Naive thymus-derived CD4-positive, alpha-beta T cell (primary cell): ENCODE measurements at regions not wholly inside any gene's neighbourhood (a gene's known extent, or its start where the extent isn't known, plus 50 kb on each side); places are given as distances from the start of the nearest gene placed in this dataset.

ENCODE experiments used
- ATAC-seq: fragments of 150-1000 bp; cut with Tn5 transposase; 2 replicates; pipeline ENCODE4 v1.10.0; 2021; ENCODE audit warnings: mild to moderate bottlenecking, moderate library complexity
- CTCF ChIA-PET: fragments of 350-600 bp; sonication (Branson Sonifier 250); formaldehyde crosslinking; loops from one replicate; lab custom pipeline; 2021; ENCODE audit warnings: antibody characterized with exemption; lab: Charles Lee
- POLR2A ChIA-PET: fragments of 350-600 bp; sonication (Branson Sonifier 250); formaldehyde crosslinking; loops from one replicate; lab custom pipeline; 2021; ENCODE audit warnings: antibody characterized with exemption, inconsistent platforms; lab: Charles Lee
- DNase-seq, 9 donors: peaks; one replicate each; pipeline versions ENCODE4 v3.0.0 to v3.0.0-alpha.2; 2020 to 2022; ENCODE audit warnings: mixed read lengths in 1 of 9
- H3K27ac ChIP-seq: one replicate; pipeline ENCODE4 v1.7.0; 2013; ENCODE audit warnings: mild to moderate bottlenecking, low read depth, low read length, moderate library complexity
- H3K27me3 ChIP-seq, 2 donors: one replicate each; pipeline ENCODE4 v1.7.0; 2013; ENCODE audit warnings: low read length in 2 of 2, mild to moderate bottlenecking in 2 of 2, moderate library complexity in 2 of 2; ENCODE audit not compliant: control insufficient read depth in 2 of 2, insufficient read depth in 2 of 2
- H3K36me3 ChIP-seq, 3 experiments: 1 replicate in 2 of 3; 2 replicates in 1 of 3; pipeline ENCODE4 v1.7.0; 2013; ENCODE audit warnings: low read length in 3 of 3, mild to moderate bottlenecking in 3 of 3, moderate library complexity in 1 of 3; ENCODE audit not compliant: insufficient read depth in 3 of 3, control insufficient read depth in 2 of 3
- H3K4me1 ChIP-seq, 2 donors: one replicate each; pipeline ENCODE4 v1.7.0; 2013; ENCODE audit warnings: low read length in 2 of 2, mild to moderate bottlenecking in 2 of 2, moderate library complexity in 1 of 2; ENCODE audit not compliant: control insufficient read depth in 2 of 2, insufficient read depth in 2 of 2
- H3K4me3 ChIP-seq: 2 replicates; pipeline ENCODE4 v1.7.0; 2013; ENCODE audit warnings: mild to moderate bottlenecking, low read length
- H3K9me3 ChIP-seq, 3 experiments: 1 replicate in 2 of 3; 2 replicates in 1 of 3; pipeline ENCODE4 v1.7.0; 2013; ENCODE audit warnings: low read length in 3 of 3; ENCODE audit not compliant: control insufficient read depth in 2 of 3
- H3K27ac Mint-ChIP-seq, 9 donors: one replicate each; pipeline ENCODE4 v1.8.0; 2020 to 2022; ENCODE audit warnings: mixed read lengths in 9 of 9, mild to moderate bottlenecking in 8 of 9, moderate library complexity in 5 of 9, inconsistent platforms in 2 of 9
- H3K27me3 Mint-ChIP-seq, 5 donors: one replicate each; pipeline ENCODE4 v1.8.0; 2021 to 2022; ENCODE audit warnings: mixed read lengths in 5 of 5, mild to moderate bottlenecking in 1 of 5
- H3K36me3 Mint-ChIP-seq, 5 donors: one replicate each; pipeline ENCODE4 v1.8.0; 2020 to 2022; ENCODE audit warnings: mixed read lengths in 5 of 5, mild to moderate bottlenecking in 3 of 5, inconsistent platforms in 1 of 5
- H3K4me1 Mint-ChIP-seq, 7 donors: one replicate each; pipeline ENCODE4 v1.8.0; 2020 to 2022; ENCODE audit warnings: mixed read lengths in 7 of 7, mild to moderate bottlenecking in 3 of 7, inconsistent platforms in 1 of 7
- H3K4me3 Mint-ChIP-seq, 10 donors: one replicate each; pipeline ENCODE4 v1.8.0; 2020 to 2022; ENCODE audit warnings: mild to moderate bottlenecking in 10 of 10, mixed read lengths in 10 of 10, moderate library complexity in 6 of 10, inconsistent platforms in 2 of 10
- H3K9me3 Mint-ChIP-seq, 11 donors: one replicate each; pipeline ENCODE4 v1.8.0; 2020 to 2022; ENCODE audit warnings: mixed read lengths in 11 of 11, mild to moderate bottlenecking in 4 of 11, inconsistent platforms in 1 of 11, moderate library complexity in 1 of 11
- intact Hi-C, 2 donors: fragments of 100-400 bp; cut with micrococcal nuclease; formaldehyde crosslinking; loops; one replicate each; pipeline ENCODE4 v1.15.1; 2023

- no peaks in the 10 kb centered on the region for H3K4me1 Mint-ChIP-seq
- DNase-seq (no peak), ATAC-seq (no peak)
- H3K9me3 Mint-ChIP-seq, result peaks cover 0 to 3% (median 0%) of the 10 kb centered on the region in 11 donors
- H3K36me3 Mint-ChIP-seq, result no peaks in the 10 kb centered on the region
- H3K4me3 Mint-ChIP-seq, result no peak overlapping the region
- ChIA-PET POLR2A (no interaction called here), CTCF (no interaction called here)
- Histone ChIP-seq H3K27me3 (no peaks in the 10 kb centered on the region), H3K36me3 (no peaks in the 10 kb centered on the region), H3K27ac (no peak overlapping the region), H3K4me3 (no peak overlapping the region), H3K9me3 (no peaks in the 10 kb centered on the region), H3K4me1 (no peaks in the 10 kb centered on the region)
- H3K27ac Mint-ChIP-seq, result no peak overlapping the region
- peaks cover 0 to 13% (median 2%) of the 10 kb centered on the region in 5 donors for H3K27me3 Mint-ChIP-seq
- intact Hi-C loops, result no loop called here
These were observed 437.9 kb downstream of the EFNA5 start for GRCh38 chr5:107232788-107233187.

- no peak overlapping the region for H3K4me3 Mint-ChIP-seq
- ChIA-PET CTCF (no interaction called here), POLR2A (no interaction called here)
- no peaks in the 10 kb centered on the region for H3K36me3 ChIP-seq
- H3K36me3 Mint-ChIP-seq, result no peaks in the 10 kb centered on the region
- H3K27ac Mint-ChIP-seq, result no peak overlapping the region
- no peaks in the 10 kb centered on the region for H3K4me1 Mint-ChIP-seq
- H3K27me3 ChIP-seq, result no peaks in the 10 kb centered on the region
- DNase-seq (no peak), ATAC-seq (no peak)
- H3K27me3 Mint-ChIP-seq, result peaks cover 0 to 12% (median 0%) of the 10 kb centered on the region in 5 donors
- intact Hi-C loops, result no loop called here
- H3K4me1 ChIP-seq, result no peaks in the 10 kb centered on the region
- no peak overlapping the region for H3K27ac ChIP-seq
- peaks cover 0 to 3% (median 0%) of the 10 kb centered on the region in 11 donors for H3K9me3 Mint-ChIP-seq
- H3K4me3 ChIP-seq, result no peak overlapping the region
- no peaks in the 10 kb centered on the region for H3K9me3 ChIP-seq
These were observed 438.4 kb downstream of the EFNA5 start for GRCh38 chr5:107232293-107232692.

GRCh38 chr5:107231191-107231590 lies 439.5 kb downstream of the EFNA5 start:
- peaks cover 0 to 16% (median 0%) of the 10 kb centered on the region in 5 donors for H3K27me3 Mint-ChIP-seq
- peaks cover 0 to 3% (median 0%) of the 10 kb centered on the region in 11 donors for H3K9me3 Mint-ChIP-seq
- Histone ChIP-seq H3K9me3 (no peaks in the 10 kb centered on the region), H3K27me3 (no peaks in the 10 kb centered on the region), H3K4me1 (no peaks in the 10 kb centered on the region), H3K27ac (no peak overlapping the region), H3K36me3 (no peaks in the 10 kb centered on the region), H3K4me3 (no peak overlapping the region)
- no peaks in the 10 kb centered on the region for H3K4me1 Mint-ChIP-seq
- ChIA-PET CTCF (no interaction called here), POLR2A (no interaction called here)
- intact Hi-C loops, result no loop called here
- DNase-seq (no peak), ATAC-seq (no peak)
- H3K4me3 Mint-ChIP-seq, result no peak overlapping the region
- no peak overlapping the region for H3K27ac Mint-ChIP-seq
- H3K36me3 Mint-ChIP-seq, result no peaks in the 10 kb centered on the region

- intact Hi-C loops, result no loop called here
- H3K4me3 ChIP-seq, result no peak overlapping the region
- ChIA-PET CTCF (no interaction called here), POLR2A (no interaction called here)
- H3K27me3 ChIP-seq, result no peaks in the 10 kb centered on the region
- H3K27ac ChIP-seq, result no peak overlapping the region
- Mint-ChIP-seq H3K4me3 (no peak overlapping the region), H3K36me3 (no peaks in the 10 kb centered on the region), H3K4me1 (no peaks in the 10 kb centered on the region), H3K27ac (no peak overlapping the region), H3K27me3 (peaks cover 0 to 14% (median 0%) of the 10 kb centered on the region in 5 donors), H3K9me3 (peaks cover 0 to 9% (median 2%) of the 10 kb centered on the region in 11 donors)
- no peak for ATAC-seq
- no peak for DNase-seq
- H3K4me1 ChIP-seq, result no peaks in the 10 kb centered on the region
- H3K9me3 ChIP-seq, result no peaks in the 10 kb centered on the region
- no peaks in the 10 kb centered on the region for H3K36me3 ChIP-seq
These were observed 440.4 kb downstream of the EFNA5 start for GRCh38 chr5:107230367-107230766.

GRCh38 chr5:107228226-107228625 lies 442.5 kb downstream of the EFNA5 start:
- H3K4me3 Mint-ChIP-seq, result no peak overlapping the region
- ChIA-PET CTCF (no interaction called here), POLR2A (interaction anchor here (0.7 kb wide), 1 partner anchor 814 kb away, joined by 3 read pairs; no protein-coding TSS in a partner anchor)
- Histone ChIP-seq H3K4me3 (no peak overlapping the region), H3K9me3 (no peaks in the 10 kb centered on the region), H3K27me3 (no peaks in the 10 kb centered on the region), H3K27ac (no peak overlapping the region), H3K4me1 (no peaks in the 10 kb centered on the region), H3K36me3 (no peaks in the 10 kb centered on the region)
- H3K4me1 Mint-ChIP-seq, result no peaks in the 10 kb centered on the region
- peaks cover 0 to 9% (median 0%) of the 10 kb centered on the region in 5 donors for H3K27me3 Mint-ChIP-seq
- intact Hi-C loops, result no loop called here
- DNase-seq (no peak), ATAC-seq (no peak)
- H3K9me3 Mint-ChIP-seq, result peaks cover 0 to 9% (median 2%) of the 10 kb centered on the region in 11 donors
- no peaks in the 10 kb centered on the region for H3K36me3 Mint-ChIP-seq
- H3K27ac Mint-ChIP-seq, result no peak overlapping the region

GRCh38 chr5:107224272-107224671 lies 446.5 kb downstream of the EFNA5 start:
- Histone ChIP-seq H3K9me3 (no peaks in the 10 kb centered on the region), H3K4me1 (no peaks in the 10 kb centered on the region), H3K36me3 (no peaks in the 10 kb centered on the region), H3K27ac (no peak overlapping the region), H3K4me3 (no peak overlapping the region), H3K27me3 (no peaks in the 10 kb centered on the region)
- Mint-ChIP-seq H3K27me3 (peaks cover 0 to 9% (median 0%) of the 10 kb centered on the region in 5 donors), H3K9me3 (peaks cover 0 to 9% (median 2%) of the 10 kb centered on the region in 11 donors), H3K27ac (no peak overlapping the region), H3K4me3 (no peak overlapping the region), H3K4me1 (no peaks in the 10 kb centered on the region), H3K36me3 (no peaks in the 10 kb centered on the region)
- DNase-seq (no peak), ATAC-seq (no peak)
- intact Hi-C loops, result no loop called here
- ChIA-PET CTCF (no interaction called here), POLR2A (no interaction called here)

- peaks cover 0 to 9% (median 2%) of the 10 kb centered on the region in 11 donors for H3K9me3 Mint-ChIP-seq
- H3K27ac Mint-ChIP-seq, result no peak overlapping the region
- ChIA-PET CTCF (no interaction called here), POLR2A (no interaction called here)
- no peaks in the 10 kb centered on the region for H3K27me3 ChIP-seq
- no peaks in the 10 kb centered on the region for H3K9me3 ChIP-seq
- H3K4me3 ChIP-seq, result no peak overlapping the region
- H3K36me3 Mint-ChIP-seq, result no peaks in the 10 kb centered on the region
- intact Hi-C loops, result no loop called here
- H3K4me1 Mint-ChIP-seq, result no peaks in the 10 kb centered on the region
- H3K36me3 ChIP-seq, result no peaks in the 10 kb centered on the region
- H3K27ac ChIP-seq, result no peak overlapping the region
- no peak for ATAC-seq
- no peaks in the 10 kb centered on the region for H3K4me1 ChIP-seq
- peaks cover 0 to 5% (median 0%) of the 10 kb centered on the region in 5 donors for H3K27me3 Mint-ChIP-seq
- H3K4me3 Mint-ChIP-seq, result no peak overlapping the region
- no peak for DNase-seq
These were observed 447.7 kb downstream of the EFNA5 start for GRCh38 chr5:107223066-107223465.
